Lower leg skin (tissue), 3 donors: ENCODE measurements at regions not wholly inside any gene's neighbourhood (a gene's known extent, or its start where the extent isn't known, plus 50 kb on each side); places are given as distances from the start of the nearest gene placed in this dataset.

Experiments used
- POLR2A ChIP-seq, 2 donors: fragments of 450-650 bp; IDR thresholded peaks; one replicate each; pipeline ENCODE4 v1.6.1; 2016 to 2017; ENCODE audit warnings: antibody characterized with exemption in 2 of 2, mild to moderate bottlenecking in 1 of 2, moderate library complexity in 1 of 2
- TF ChIP-seq, protein P1 (sequence below), 3 donors: fragments of 450-650 bp; IDR thresholded peaks; one replicate each; pipeline ENCODE4 v1.5.1; 2016; ENCODE audit warnings: antibody characterized with exemption in 3 of 3, mild to moderate bottlenecking in 3 of 3, moderate library complexity in 2 of 3

DNA sequence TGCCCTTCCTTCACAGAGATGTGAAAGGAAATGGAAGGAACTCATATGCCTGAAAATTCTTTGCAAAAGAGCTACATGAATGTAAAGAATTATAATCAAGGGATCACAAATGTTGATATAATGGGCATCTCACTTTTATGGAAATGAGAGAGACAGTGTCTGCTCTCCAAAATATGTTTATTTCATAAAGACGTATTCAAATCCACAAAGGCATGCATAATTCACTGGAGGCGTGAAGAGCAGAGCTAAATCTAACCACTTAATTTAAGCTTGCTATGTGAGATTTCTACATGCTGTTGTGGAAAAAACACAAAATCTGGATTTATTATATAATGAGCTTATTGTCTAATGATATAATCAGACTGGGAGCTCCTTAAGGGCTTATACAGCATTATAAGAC lies 469.1 kb downstream of the RAP2B start:
- no peak for TF ChIP-seq POLR2A (IDR thresholded peaks at IDR 0.05)
- TF ChIP-seq, protein P1, sequence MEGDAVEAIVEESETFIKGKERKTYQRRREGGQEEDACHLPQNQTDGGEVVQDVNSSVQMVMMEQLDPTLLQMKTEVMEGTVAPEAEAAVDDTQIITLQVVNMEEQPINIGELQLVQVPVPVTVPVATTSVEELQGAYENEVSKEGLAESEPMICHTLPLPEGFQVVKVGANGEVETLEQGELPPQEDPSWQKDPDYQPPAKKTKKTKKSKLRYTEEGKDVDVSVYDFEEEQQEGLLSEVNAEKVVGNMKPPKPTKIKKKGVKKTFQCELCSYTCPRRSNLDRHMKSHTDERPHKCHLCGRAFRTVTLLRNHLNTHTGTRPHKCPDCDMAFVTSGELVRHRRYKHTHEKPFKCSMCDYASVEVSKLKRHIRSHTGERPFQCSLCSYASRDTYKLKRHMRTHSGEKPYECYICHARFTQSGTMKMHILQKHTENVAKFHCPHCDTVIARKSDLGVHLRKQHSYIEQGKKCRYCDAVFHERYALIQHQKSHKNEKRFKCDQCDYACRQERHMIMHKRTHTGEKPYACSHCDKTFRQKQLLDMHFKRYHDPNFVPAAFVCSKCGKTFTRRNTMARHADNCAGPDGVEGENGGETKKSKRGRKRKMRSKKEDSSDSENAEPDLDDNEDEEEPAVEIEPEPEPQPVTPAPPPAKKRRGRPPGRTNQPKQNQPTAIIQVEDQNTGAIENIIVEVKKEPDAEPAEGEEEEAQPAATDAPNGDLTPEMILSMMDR (IDR thresholded peaks at IDR 0.05): no peak
